ENCODE measurements at regions not wholly inside any gene's neighbourhood (a gene's known extent, or its start where the extent isn't known, plus 50 kb on each side); places are given as distances from the start of the nearest gene placed in this dataset.

DNA sequence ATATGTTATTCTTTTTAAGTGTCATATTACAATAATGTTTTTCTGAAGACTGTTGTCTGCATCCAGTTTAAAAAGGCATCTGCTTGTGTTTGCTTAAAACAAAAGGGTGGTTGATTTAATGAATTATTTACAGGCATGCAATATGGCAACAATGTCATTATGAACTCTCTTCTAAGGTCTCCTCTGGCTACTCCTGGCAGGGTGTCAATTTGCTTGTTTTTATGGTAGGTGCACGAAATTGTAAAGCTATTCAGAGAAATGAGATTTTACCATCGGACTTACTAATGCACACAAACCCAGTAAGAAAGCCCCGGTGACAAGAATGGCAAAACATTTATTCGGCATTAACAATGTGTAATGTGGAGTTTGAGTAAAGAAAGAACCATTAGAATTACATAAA lies 539.8 kb upstream of the ZNF608 start:
- WGBS (ENCODE audit: insufficient coverage, insufficient replicate concordance, low lambda C conversion rate, missing lambda C conversion rate): 32% methylated on average over 4 of the region's 4 CpGs
- Histone ChIP-seq H3K4me2 (ENCODE audit: control insufficient read depth, insufficient read depth) (no peak overlapping the region), H3K27ac (ENCODE audit: control insufficient read depth, insufficient read depth) (no peak overlapping the region), H3K27me3 (replicated peaks in 1 of 2; ENCODE audit: control insufficient read depth in 2 of 2, insufficient read depth in 2 of 2, low read length in 1 of 2) (no peaks in the 10 kb centered on the region; a peak in 1 of 4 replicates), H3K9ac (ENCODE audit: control insufficient read depth, insufficient read depth, low read length) (no peak overlapping the region), H4K20me1 (ENCODE audit: control insufficient read depth, insufficient read depth) (no peaks in the 10 kb centered on the region), H3K4me3 (no peak overlapping the region), H3K9me3 (replicated peaks; ENCODE audit: control insufficient read depth, insufficient read depth, low read length) (no peaks in the 10 kb centered on the region), H3K79me2 (ENCODE audit: control insufficient read depth, insufficient read depth, low read length) (no peaks in the 10 kb centered on the region), H3K4me1 (ENCODE audit: control insufficient read depth, insufficient read depth, low read length) (no peaks in the 10 kb centered on the region), H3K36me3 (ENCODE audit: control insufficient read depth in 2 of 2, insufficient read depth in 2 of 2, low read length in 1 of 2) (no peaks in the 10 kb centered on the region), H2AFZ (ENCODE audit: control insufficient read depth, low read depth, low read length) (no peak overlapping the region)
- in situ Hi-C loops (cut with MboI) (no loop called here), intact Hi-C loops (cut with micrococcal nuclease; ENCODE audit: unreplicated experiment) (no loop called here)
- no peak for TF ChIP-seq ETV6 (conservative IDR thresholded peaks at IDR 0.05 in 1 of 2, IDR thresholded peaks at IDR 0.05 in 1 of 2; ENCODE audit: borderline replicate concordance in 1 of 2, low read depth in 1 of 2)
- TF ChIP-seq, protein P1, sequence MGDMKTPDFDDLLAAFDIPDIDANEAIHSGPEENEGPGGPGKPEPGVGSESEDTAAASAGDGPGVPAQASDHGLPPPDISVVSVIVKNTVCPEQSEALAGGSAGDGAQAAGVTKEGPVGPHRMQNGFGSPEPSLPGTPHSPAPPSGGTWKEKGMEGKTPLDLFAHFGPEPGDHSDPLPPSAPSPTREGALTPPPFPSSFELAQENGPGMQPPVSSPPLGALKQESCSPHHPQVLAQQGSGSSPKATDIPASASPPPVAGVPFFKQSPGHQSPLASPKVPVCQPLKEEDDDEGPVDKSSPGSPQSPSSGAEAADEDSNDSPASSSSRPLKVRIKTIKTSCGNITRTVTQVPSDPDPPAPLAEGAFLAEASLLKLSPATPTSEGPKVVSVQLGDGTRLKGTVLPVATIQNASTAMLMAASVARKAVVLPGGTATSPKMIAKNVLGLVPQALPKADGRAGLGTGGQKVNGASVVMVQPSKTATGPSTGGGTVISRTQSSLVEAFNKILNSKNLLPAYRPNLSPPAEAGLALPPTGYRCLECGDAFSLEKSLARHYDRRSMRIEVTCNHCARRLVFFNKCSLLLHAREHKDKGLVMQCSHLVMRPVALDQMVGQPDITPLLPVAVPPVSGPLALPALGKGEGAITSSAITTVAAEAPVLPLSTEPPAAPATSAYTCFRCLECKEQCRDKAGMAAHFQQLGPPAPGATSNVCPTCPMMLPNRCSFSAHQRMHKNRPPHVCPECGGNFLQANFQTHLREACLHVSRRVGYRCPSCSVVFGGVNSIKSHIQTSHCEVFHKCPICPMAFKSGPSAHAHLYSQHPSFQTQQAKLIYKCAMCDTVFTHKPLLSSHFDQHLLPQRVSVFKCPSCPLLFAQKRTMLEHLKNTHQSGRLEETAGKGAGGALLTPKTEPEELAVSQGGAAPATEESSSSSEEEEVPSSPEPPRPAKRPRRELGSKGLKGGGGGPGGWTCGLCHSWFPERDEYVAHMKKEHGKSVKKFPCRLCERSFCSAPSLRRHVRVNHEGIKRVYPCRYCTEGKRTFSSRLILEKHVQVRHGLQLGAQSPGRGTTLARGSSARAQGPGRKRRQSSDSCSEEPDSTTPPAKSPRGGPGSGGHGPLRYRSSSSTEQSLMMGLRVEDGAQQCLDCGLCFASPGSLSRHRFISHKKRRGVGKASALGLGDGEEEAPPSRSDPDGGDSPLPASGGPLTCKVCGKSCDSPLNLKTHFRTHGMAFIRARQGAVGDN (IDR thresholded peaks at IDR 0.05): no peak
- TF ChIP-seq ZSCAN29 (IDR thresholded peaks at IDR 0.05): no peak
- TF ChIP-seq, protein P2, sequence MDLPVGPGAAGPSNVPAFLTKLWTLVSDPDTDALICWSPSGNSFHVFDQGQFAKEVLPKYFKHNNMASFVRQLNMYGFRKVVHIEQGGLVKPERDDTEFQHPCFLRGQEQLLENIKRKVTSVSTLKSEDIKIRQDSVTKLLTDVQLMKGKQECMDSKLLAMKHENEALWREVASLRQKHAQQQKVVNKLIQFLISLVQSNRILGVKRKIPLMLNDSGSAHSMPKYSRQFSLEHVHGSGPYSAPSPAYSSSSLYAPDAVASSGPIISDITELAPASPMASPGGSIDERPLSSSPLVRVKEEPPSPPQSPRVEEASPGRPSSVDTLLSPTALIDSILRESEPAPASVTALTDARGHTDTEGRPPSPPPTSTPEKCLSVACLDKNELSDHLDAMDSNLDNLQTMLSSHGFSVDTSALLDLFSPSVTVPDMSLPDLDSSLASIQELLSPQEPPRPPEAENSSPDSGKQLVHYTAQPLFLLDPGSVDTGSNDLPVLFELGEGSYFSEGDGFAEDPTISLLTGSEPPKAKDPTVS (IDR thresholded peaks at IDR 0.05; ENCODE audit: low read depth, low read length): no peak
- TF ChIP-seq CHD2 (IDR thresholded peaks at IDR 0.05; ENCODE audit: borderline replicate concordance, low read depth, low read length): no peak
- no peak for TF ChIP-seq BCL11A (IDR thresholded peaks at IDR 0.05; ENCODE audit: low read depth, low read length)
- TF ChIP-seq BCLAF1 (IDR thresholded peaks at IDR 0.05): no peak
- TF ChIP-seq RUNX3 (IDR thresholded peaks at IDR 0.05; ENCODE audit: low read length): no peak
- no peak for TF ChIP-seq ZNF207 (IDR thresholded peaks at IDR 0.05; ENCODE audit: borderline replicate concordance)
- TF ChIP-seq, protein P3, sequence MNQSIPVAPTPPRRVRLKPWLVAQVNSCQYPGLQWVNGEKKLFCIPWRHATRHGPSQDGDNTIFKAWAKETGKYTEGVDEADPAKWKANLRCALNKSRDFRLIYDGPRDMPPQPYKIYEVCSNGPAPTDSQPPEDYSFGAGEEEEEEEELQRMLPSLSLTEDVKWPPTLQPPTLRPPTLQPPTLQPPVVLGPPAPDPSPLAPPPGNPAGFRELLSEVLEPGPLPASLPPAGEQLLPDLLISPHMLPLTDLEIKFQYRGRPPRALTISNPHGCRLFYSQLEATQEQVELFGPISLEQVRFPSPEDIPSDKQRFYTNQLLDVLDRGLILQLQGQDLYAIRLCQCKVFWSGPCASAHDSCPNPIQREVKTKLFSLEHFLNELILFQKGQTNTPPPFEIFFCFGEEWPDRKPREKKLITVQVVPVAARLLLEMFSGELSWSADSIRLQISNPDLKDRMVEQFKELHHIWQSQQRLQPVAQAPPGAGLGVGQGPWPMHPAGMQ (IDR thresholded peaks at IDR 0.05; ENCODE audit: borderline replicate concordance): no peak
- TF ChIP-seq, protein P4, sequence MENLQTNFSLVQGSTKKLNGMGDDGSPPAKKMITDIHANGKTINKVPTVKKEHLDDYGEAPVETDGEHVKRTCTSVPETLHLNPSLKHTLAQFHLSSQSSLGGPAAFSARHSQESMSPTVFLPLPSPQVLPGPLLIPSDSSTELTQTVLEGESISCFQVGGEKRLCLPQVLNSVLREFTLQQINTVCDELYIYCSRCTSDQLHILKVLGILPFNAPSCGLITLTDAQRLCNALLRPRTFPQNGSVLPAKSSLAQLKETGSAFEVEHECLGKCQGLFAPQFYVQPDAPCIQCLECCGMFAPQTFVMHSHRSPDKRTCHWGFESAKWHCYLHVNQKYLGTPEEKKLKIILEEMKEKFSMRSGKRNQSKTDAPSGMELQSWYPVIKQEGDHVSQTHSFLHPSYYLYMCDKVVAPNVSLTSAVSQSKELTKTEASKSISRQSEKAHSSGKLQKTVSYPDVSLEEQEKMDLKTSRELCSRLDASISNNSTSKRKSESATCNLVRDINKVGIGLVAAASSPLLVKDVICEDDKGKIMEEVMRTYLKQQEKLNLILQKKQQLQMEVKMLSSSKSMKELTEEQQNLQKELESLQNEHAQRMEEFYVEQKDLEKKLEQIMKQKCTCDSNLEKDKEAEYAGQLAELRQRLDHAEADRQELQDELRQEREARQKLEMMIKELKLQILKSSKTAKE (IDR thresholded peaks at IDR 0.05; ENCODE audit: low read depth, poor library complexity, severe bottlenecking): no peak
- ATAC-seq (no peak), FAIRE-seq (no peak), DNase-seq (ENCODE audit: low read depth, low spot score) (no peak)
- BruUV-seq (replicated peaks): no TSS peak
- POLR2A ChIA-PET: no interaction called here
- SMC1A ChIA-PET (ENCODE audit: uncharacterized antibody, unreplicated experiment): no interaction called here
- RAD21 ChIA-PET (ENCODE audit: unreplicated experiment): no interaction called here
- CTCF ChIA-PET: no interaction called here

Measured in GM12878 (cell line).